ENCODE measurements at regions not wholly inside any gene's neighbourhood (a gene's known extent, or its start where the extent isn't known, plus 50 kb on each side); places are given as distances from the start of the nearest gene placed in this dataset.

- DNase-seq (ENCODE audit: extremely low read depth, low read depth) = no peak
Observed at GRCh38 chr5:3654515-3654914, 58.9 kb downstream of the IRX1 start.

GRCh38 chr5:3656803-3657202, 61.2 kb downstream of the IRX1 start:
- no peak for DNase-seq (ENCODE audit: extremely low read depth, low read depth)

DNA sequence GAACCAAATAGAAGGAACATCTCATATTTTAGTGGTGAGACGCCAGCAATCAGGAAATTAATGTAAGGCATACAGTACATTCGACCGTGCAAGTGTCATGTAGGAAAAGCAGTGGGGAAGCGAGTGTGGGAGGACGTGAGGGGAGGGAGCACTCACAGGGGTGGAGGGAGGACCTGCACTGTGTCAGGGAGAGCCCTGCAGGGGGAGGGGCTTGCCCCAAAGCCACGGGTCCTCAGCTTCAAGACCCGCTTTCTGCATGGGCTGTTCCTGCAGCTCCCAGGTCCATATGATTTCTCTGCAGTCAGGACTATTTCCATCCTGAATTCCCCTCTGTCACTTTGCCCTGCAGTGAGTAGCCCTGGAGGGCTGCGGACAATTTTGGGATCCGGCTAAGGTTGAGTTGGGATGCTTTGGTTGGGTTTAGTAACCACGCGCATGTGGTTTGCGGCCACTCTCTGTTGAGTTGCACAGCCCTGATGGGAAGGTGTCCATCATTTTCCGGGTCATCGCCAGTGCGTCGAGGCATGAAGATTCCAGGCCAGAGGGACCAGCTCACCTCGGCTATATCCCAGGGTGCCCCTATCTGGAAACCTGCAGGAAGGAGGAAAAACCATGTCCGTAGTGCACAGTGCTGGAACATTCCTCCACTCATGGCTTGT, 61.9 kb downstream of the IRX1 start:
- DNase-seq (ENCODE audit: extremely low read depth, low read depth) = no peak

- no peak for DNase-seq (ENCODE audit: extremely low read depth, low read depth)
Observed at GRCh38 chr5:3658929-3659328, 63.3 kb downstream of the IRX1 start.

GRCh38 chr5:3659907-3660306, 64.3 kb downstream of the IRX1 start:
- no peak for DNase-seq (ENCODE audit: extremely low read depth, low read depth)

DNA sequence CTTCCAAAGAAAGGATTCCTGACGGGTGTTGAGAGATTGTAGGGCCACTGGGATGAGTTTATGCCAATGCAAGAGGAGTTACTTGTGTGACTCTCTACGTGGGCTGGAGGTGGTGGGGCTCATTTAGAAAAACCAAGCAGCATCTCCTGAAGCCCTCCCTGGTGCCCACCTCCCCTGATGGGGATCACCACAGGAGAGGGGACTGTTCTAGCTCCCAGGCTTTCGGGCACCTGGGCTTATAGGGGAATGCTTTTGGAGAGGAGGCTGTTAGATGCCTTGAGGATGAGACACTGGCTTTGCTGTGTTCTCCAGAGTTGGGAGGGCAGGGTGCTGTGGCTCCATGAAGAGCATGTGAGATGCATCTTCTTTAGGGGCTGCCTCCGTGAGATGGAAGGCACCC, 65.0 kb downstream of the IRX1 start:
- DNase-seq (ENCODE audit: extremely low read depth, low read depth) = no peak

DNA sequence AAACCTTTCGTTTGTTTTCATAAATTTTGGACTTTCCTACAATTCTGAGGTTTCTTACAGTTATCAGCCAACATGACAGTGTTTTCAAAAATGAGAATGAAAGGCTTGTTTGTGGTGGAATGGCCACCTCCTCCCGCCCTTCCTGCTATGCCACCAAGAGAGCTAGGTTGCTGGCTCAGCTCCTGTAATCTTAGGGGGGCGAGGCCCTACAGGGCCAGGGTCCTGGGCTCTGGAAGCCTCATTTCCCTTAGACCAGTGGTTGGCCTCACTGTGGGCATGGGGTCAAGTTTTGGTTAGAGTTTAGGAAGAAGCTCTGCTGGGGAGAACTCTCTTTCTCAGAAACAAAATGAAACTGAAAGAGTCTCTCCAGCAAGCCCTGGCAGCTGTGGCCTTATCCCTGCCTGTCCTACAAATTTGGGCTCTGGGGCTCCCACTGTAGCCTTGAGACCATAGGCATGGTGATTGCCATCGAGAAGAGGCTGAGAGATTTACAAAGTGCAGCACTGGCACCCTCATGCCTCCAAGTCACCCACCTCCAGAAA, 66.2 kb downstream of the IRX1 start:
- no peak for DNase-seq (ENCODE audit: extremely low read depth, low read depth)

DNA sequence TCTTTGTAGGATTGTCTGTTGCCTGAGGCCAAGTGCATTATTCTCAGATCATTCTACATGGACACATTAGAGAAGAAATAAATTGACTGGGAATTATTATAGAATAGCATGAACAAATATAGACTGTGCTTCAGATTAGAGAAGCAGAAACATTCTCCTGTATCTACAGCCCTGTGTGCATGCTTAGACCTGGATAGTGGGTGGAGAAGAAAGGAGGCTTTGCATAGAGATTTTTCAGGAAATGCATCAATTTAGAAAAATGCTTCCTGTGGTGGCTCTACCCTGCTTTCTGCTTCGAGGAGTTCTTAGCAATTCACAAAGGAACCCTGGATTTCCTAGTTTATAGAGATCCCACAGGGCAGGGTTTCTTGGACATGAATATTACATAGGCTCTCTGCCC, 66.7 kb downstream of the IRX1 start:
- DNase-seq (ENCODE audit: extremely low read depth, low read depth) = no peak

GRCh38 chr5:3671337-3671736, 75.7 kb downstream of the IRX1 start:
- no peak for DNase-seq (ENCODE audit: extremely low read depth, low read depth)

DNA sequence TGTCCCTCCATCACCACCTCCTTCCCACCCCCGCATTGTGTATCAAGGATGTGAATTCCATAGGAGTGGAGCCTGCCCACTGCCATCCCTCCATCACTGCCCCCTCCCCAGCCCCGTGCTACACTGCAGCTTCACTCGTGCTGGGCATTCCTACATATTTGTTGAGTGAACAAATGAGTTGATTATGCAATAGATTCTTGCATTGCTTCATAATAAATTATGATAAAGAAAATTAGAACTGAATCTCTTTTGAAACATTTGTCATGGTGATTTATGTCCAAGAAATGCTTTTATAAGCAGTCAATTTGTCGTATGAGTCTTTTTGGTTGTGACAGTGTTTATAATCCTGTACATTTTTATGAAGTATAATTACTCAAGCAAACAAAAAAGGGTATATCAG, 83.2 kb downstream of the IRX1 start:
- no peak for DNase-seq (ENCODE audit: extremely low read depth, low read depth)

- no peak for DNase-seq (ENCODE audit: extremely low read depth, low read depth)
Observed at GRCh38 chr5:3680821-3681220, 85.2 kb downstream of the IRX1 start.

DNA sequence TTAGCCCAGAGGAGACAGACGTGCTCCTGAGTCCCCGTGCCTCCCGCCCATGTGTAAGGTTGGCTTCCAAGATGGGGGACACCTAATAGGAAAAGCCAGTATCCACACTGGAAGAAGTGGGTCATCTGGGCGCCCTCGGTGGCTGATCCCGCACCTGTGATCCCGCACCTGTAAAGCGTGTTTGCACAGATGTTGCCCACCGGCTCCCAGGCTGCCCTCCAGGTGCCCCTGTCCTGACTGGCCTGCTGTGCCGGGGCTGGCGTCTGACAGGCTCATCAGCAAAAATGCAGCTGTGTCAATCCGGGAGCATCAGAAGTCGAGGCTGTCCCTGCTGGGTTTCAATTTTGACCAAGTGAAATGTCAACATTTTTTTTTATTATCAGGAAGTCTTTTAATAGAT, 88.5 kb downstream of the IRX1 start:
- no peak for DNase-seq (ENCODE audit: extremely low read depth, low read depth)

DNA sequence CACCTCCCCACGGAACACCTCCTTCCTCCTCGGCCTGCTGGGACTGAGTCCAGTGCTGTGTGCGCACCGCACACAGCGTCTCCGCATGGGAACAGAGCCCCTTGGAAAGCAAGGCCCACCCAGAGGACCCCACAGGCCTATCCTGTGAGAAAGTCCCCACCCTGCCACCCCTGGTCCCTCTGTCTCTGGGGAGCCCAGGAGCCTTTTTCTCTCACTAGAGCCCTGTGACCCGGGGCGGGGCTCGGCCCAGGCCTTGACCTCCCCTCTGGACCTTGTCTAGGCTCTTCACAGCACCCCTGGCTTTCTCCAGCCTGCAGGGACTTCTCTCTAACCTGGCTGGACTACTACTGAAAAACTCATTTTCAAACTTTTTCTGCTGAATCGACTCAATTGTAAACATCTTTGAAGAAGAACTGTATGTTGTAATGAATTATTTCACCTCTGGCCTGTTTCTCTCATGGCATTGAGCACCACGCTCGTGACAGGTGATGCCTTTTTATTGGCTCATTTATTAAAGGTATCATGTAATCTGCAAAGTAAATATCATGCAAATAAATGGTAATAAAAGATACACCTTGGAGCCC, 89.2 kb downstream of the IRX1 start:
- DNase-seq (ENCODE audit: extremely low read depth, low read depth) = no peak

- no peak for DNase-seq (ENCODE audit: extremely low read depth, low read depth)
Observed at GRCh38 chr5:3694819-3695218, 99.2 kb downstream of the IRX1 start.

DNA sequence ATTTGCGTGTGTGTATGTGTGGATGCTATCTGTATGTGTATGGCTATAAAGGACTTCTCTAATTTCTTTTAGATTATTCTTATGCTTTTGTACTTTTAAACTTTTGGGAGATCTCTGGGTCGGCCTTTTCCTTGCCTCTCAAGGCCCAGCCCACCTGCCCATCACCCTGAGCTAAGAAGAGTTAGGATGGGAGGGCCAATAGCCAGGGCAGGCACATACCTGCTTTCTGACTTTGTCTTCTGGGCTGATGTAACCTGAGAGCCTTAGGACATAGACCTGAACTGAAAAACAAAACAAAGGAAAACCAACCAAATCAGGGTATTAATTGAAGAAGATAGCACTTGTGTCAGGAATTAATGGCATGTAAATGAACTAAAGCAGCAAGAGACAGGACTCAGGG, 100.2 kb downstream of the IRX1 start:
- DNase-seq (ENCODE audit: extremely low read depth, low read depth) = no peak

DNA sequence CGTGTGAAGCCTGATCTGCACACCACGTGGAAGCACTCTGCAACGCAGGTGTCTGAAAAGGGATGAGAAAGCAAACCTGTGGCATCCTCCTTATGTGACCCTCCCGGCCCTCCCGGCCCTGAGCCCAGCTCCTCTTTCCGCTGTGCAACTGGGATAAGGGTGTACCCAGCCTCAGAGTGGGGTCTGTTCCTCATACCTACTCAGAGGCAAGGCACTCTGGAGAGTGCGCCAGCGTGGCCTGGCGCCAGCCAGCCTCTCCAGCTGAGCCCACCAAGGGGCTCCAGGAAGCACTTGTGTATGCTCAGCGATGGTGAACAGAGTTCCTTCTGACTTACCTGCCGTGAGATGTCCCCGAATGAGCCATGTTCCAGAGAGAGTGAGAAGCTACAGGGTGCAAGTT, 102.8 kb downstream of the IRX1 start:
- DNase-seq (ENCODE audit: extremely low read depth, low read depth) = no peak

DNA sequence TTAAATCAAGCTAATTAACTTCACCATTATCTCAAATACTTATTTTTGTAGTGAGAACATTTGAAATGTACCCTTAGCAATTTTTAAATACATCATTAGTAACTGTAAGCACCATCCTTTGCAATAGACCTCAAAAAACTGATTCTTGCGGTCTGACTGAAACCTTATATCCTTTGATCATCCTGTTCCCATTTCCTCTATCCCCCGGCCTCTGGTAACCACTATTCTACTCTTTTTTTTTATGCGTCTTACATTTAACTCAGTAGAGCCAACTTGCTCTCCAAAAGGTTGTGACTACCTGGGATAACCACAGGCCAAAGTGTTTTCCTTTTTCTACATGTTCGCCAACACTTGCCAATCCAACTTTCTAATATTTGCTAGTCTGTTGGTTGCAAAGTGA, 106.1 kb downstream of the IRX1 start:
- no peak for DNase-seq (ENCODE audit: extremely low read depth, low read depth)

DNA sequence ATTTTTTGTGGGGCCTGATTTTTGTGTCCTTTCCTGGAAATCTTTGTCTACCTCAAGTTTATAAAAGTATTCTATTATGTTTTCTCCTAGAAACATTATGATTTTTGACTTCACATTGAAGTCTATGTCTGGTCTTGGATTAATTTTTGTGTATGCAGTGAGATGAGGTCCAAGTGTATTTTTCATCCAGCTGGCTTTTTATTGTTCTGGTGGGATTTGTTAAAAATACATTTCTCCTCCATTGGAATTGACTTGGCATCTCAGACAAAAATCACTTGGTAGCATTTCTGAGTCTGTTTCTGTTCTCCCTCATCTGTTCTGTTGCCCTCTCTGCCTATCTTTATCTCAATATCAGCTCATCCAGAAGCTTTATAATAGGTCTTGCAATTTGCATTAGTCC, 109.0 kb downstream of the IRX1 start:
- DNase-seq (ENCODE audit: extremely low read depth, low read depth) = no peak

- no peak for DNase-seq (ENCODE audit: extremely low read depth, low read depth)
Observed at GRCh38 chr5:3709068-3709716, 113.6 kb downstream of the IRX1 start.

- DNase-seq (ENCODE audit: extremely low read depth, low read depth) = no peak
Observed at GRCh38 chr5:3709717-3710348, 114.2 kb downstream of the IRX1 start.

DNA sequence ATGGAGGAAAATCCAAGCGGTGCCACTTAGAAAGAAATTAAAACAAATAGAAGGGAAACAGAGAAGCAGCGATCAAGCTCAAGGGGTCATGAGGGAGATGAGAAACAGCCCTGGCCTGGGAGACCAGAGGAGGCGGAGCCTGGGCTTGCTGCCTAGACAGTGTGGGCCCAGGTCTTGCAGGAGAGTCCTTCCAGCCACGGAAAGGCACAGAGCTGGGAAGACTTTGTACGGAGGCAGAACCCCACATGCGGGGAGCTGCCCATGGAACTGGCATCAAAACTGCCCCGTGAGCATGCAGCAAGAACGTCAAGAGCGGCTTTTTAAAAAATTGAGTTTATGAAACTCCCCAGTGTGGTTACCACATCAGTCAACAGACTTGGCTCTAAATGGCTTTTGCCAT, 119.4 kb downstream of the IRX1 start:
- DNase-seq (ENCODE audit: extremely low read depth, low read depth) = no peak

GRCh38 chr5:3729631-3730030, 134.0 kb downstream of the IRX1 start:
- DNase-seq (ENCODE audit: extremely low read depth, low read depth) = no peak

Measured in NCI-H460 (cell line).